ENCODE measurements at regions not wholly inside any gene's neighbourhood (a gene's known extent, or its start where the extent isn't known, plus 50 kb on each side); places are given as distances from the start of the nearest gene placed in this dataset.
"Not testable (repeated sequence)": the region's sequence is repeated elsewhere in the genome, so short reads cannot be mapped to it uniquely, and the experiment has no call there.

DNA sequence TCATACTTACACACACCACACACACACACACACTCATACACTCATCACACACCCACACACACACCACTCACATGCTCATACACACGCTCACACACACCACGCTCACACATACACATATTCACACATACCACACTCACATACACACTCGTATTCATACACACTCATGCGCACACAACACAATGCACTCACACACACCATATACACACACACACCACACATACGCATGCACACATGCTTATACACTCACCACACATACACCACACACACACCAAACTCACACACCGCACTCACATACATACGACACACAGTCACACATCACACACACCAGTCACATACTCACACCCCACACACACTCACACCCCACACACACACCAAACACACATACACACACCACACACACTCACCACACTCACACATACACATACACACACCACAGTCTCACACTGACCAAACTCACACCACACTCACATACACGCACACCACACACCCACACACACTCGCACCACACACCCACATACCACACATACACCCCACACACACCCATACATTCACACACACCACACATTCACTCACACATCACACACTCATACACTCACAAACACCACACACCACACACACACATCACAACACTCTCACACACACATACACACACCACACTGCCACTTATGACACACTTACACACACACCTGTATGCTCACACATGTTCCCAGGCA is 88.9 kb downstream of the IRX5 start:
- TF ChIP-seq, protein P1, sequence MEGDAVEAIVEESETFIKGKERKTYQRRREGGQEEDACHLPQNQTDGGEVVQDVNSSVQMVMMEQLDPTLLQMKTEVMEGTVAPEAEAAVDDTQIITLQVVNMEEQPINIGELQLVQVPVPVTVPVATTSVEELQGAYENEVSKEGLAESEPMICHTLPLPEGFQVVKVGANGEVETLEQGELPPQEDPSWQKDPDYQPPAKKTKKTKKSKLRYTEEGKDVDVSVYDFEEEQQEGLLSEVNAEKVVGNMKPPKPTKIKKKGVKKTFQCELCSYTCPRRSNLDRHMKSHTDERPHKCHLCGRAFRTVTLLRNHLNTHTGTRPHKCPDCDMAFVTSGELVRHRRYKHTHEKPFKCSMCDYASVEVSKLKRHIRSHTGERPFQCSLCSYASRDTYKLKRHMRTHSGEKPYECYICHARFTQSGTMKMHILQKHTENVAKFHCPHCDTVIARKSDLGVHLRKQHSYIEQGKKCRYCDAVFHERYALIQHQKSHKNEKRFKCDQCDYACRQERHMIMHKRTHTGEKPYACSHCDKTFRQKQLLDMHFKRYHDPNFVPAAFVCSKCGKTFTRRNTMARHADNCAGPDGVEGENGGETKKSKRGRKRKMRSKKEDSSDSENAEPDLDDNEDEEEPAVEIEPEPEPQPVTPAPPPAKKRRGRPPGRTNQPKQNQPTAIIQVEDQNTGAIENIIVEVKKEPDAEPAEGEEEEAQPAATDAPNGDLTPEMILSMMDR (conservative IDR thresholded peaks at IDR 0.05; ENCODE audit: low read depth): no peak
- H3K27ac ChIP-seq: no peak overlapping the region
- ChIA-PET POLR2A (ENCODE audit: low non-redundant PET) (no interaction called here), CTCF (no interaction called here)
- DNase-seq (ENCODE audit: low spot score): no peak

DNA sequence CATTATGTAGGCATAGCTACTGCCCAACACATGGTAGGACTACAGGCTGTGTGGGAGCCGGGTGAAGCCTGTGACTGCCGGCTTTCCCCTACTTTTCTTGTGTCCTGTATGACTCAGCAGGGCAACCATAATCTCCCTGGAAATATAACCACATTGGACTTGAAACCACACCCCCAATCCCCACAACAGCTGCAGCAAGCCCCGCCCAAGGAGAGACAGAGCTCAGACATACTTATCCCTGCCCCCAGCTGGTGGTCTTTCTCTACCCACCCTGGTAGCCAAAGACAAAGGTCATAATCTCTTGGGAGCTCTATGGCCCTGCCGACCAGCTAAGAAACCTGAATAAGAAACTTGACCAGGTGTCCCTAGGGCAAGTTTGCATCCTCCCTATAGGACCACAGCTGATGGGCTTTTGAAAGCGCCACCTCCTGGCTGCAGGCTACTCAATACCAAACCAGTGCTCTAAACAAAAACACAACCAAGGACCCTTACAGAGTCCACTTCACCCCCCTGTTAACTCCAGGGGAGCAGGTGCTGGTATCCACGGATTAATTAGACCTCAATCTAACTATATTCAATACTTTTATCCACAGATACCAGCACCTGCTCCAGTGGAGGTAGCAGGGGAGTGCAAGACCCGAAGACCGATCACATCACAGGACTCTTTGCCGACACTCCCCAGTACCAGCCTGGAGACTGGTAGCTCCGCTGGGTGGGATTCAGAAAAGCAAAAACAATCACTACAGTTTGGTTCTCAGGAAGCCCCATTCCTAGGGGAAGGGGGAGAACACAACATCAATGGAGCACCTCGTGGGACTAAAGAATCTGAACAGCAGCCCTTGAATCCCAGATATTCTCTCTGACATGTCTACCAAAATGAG is 91.2 kb downstream of the IRX5 start:
- POLR2A ChIA-PET (ENCODE audit: low non-redundant PET): no interaction called here
- TF ChIP-seq, protein P1 (conservative IDR thresholded peaks at IDR 0.05; ENCODE audit: low read depth): no peak
- CTCF ChIA-PET: interaction anchor here (0.6 to 0.8 kb wide), 2 partner anchors 93 to 1279 kb away, joined by 3 to 4 read pairs; no protein-coding TSS in a partner anchor
- peak; percentile 41 for DNase-seq (ENCODE audit: low spot score)
- no peak overlapping the region for H3K27ac ChIP-seq

DNA sequence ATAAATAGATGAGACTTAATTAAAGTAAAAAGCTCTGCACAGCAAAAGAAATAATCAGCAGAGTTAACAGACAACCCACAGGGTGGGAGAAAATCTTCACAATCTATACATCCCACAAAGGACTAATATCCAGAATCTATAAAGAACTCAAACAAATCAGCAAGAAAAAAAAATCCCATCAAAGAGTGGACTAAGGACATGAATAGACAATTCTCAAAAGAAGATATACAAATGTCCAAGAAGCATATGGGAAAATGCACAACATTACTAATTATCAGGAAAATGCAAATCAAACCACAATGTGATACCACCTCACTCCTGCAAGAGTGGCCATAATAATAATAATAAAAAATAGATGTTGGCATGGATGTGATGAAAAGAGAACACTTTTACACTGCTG is 96.6 kb downstream of the IRX5 start:
- H3K27ac ChIP-seq; POLR2A ChIA-PET (ENCODE audit: low non-redundant PET); CTCF ChIA-PET; DNase-seq (ENCODE audit: low spot score): not testable (repeated sequence)

DNA sequence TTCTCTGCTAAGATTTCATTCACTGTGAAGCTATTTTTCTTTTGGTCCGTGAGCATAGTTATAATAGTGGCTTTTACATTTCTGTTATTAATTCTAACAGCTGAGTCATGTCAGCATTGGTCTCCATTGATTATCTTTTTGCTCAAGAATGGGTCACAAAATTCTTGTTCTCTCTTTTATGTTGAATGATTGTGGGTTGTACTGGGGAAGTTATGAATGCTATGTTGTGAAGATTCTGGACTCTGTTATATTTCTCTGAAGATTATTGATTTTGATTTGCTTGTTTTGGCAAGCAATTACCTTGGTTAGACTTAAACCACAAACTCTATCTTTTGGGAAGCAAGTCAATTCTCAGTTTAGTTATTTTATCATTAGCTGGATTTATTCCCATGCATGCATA is 98.8 kb downstream of the IRX5 start:
- ChIA-PET POLR2A (ENCODE audit: low non-redundant PET) (no interaction called here), CTCF (no interaction called here)
- no peak for DNase-seq (ENCODE audit: low spot score)
- no peak overlapping the region for H3K27ac ChIP-seq
- TF ChIP-seq, protein P1 (conservative IDR thresholded peaks at IDR 0.05; ENCODE audit: low read depth): no peak

DNA sequence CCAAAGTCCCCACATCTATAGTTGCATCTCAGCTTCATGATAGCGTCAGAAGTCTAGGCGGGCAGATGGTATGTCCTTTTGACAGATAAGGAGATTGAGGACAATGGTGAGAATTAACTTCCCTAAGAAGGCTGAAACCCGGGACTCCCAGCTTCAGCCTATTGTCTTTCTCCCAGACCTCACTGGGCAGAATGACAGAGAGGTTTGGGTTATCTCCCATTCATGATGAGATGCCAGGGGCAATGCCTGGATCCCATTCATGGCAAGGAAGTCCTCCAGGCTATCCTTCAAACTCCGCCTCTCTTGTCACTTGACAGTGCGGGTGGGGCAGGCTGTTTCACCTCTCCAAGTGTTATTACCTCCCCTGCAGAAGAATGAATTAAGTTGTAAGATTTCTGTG is 100.3 kb downstream of the IRX5 start:
- CTCF ChIA-PET: interaction anchor here (0.5 kb wide), 1 partner anchor 1438 kb away, joined by 4 read pairs; no protein-coding TSS in a partner anchor
- H3K27ac ChIP-seq: no peak overlapping the region
- DNase-seq (ENCODE audit: low spot score): no peak
- POLR2A ChIA-PET (ENCODE audit: low non-redundant PET): no interaction called here
- TF ChIP-seq, protein P1 (conservative IDR thresholded peaks at IDR 0.05; ENCODE audit: low read depth): no peak

DNA sequence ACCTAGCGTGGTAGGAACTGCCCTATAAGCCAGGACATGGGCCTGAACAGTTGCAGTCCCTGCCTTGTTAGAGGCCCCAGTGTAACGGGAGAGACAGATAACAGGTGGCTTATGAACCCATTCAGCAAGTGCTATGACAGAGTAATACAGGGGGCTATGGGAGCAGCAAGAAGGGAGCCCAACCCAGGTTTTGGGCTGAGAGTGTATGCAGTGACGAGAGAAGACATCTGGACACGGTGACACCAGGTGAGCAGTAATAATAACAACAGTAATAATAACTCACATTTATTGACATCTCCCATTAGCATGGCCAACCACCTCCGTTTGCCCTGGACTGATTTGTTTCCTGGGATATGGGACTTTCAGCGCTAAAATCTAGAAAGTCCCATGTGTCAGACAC is 100.8 kb downstream of the IRX5 start:
- ChIA-PET POLR2A (ENCODE audit: low non-redundant PET) (no interaction called here), CTCF (no interaction called here)
- DNase-seq (ENCODE audit: low spot score): no peak
- H3K27ac ChIP-seq: no peak overlapping the region
- TF ChIP-seq, protein P1 (conservative IDR thresholded peaks at IDR 0.05; ENCODE audit: low read depth): no peak
